ENCODE measurements at regions not wholly inside any gene's neighbourhood (a gene's known extent, or its start where the extent isn't known, plus 50 kb on each side); places are given as distances from the start of the nearest gene placed in this dataset.

DNA sequence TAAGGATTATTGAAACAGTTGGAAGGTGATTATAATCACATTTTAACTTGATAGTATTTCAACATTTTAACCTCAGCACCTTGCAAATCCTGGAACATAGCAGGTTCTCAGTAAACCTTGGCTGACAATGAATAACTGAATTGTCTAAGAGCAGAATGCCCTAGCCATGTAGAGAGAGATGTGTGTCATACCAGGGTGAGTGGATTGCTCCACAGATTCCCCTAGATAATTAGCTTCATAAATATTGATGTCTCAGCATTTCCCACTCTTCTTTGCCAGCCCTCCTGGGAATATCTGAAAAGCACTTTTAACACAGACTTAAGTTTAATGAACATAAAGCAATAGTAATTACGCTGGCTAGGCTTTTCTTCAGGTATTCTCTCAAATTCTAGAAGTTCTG lies 363.5 kb downstream of the MAN2A1 start:
- Histone ChIP-seq H3K4me1 (no peaks in the 10 kb centered on the region), H3K9me3 (no peaks in the 10 kb centered on the region), H3K4me3 (no peak overlapping the region), H3K27me3 (no peaks in the 10 kb centered on the region), H3K36me3 (no peaks in the 10 kb centered on the region), H3K27ac (no peak overlapping the region)
- DNase-seq: no peak
- TF ChIP-seq, protein P1, sequence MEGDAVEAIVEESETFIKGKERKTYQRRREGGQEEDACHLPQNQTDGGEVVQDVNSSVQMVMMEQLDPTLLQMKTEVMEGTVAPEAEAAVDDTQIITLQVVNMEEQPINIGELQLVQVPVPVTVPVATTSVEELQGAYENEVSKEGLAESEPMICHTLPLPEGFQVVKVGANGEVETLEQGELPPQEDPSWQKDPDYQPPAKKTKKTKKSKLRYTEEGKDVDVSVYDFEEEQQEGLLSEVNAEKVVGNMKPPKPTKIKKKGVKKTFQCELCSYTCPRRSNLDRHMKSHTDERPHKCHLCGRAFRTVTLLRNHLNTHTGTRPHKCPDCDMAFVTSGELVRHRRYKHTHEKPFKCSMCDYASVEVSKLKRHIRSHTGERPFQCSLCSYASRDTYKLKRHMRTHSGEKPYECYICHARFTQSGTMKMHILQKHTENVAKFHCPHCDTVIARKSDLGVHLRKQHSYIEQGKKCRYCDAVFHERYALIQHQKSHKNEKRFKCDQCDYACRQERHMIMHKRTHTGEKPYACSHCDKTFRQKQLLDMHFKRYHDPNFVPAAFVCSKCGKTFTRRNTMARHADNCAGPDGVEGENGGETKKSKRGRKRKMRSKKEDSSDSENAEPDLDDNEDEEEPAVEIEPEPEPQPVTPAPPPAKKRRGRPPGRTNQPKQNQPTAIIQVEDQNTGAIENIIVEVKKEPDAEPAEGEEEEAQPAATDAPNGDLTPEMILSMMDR (IDR thresholded peaks at IDR 0.05): no peak
- TF ChIP-seq POLR2A (IDR thresholded peaks at IDR 0.05): no peak
- intact Hi-C loops (cut with DNase I; ENCODE audit: low total_unique reads): no loop called here

DNA sequence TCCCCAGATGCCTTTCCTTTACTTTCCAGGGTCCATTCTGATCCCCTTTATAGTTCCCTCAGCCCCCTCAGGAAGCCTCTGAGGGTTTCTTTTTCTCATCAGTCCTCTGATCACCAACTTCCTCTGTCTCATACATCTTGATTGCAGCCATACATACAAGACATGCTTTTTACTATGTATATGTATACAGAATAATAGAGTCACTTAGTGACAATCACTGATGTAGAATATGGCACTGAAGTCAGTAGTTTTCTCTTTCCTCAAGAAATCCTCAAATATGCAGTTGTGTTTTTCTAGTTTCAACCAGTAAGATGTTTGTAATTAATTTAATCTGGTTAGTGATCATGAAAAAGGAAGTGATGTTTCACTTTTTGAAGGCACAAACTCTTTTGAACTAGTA lies 364.1 kb downstream of the MAN2A1 start:
- Histone ChIP-seq H3K4me1 (no peaks in the 10 kb centered on the region), H3K9me3 (no peaks in the 10 kb centered on the region), H3K27me3 (no peaks in the 10 kb centered on the region), H3K36me3 (no peaks in the 10 kb centered on the region), H3K4me3 (no peak overlapping the region), H3K27ac (no peak overlapping the region)
- no peak for DNase-seq
- intact Hi-C loops (cut with DNase I; ENCODE audit: low total_unique reads): no loop called here
- TF ChIP-seq, protein P1 (IDR thresholded peaks at IDR 0.05): no peak
- no peak for TF ChIP-seq POLR2A (IDR thresholded peaks at IDR 0.05)

- Histone ChIP-seq H3K4me3 (no peak overlapping the region), H3K27me3 (no peaks in the 10 kb centered on the region), H3K27ac (no peak overlapping the region), H3K36me3 (no peaks in the 10 kb centered on the region), H3K9me3 (no peaks in the 10 kb centered on the region), H3K4me1 (no peaks in the 10 kb centered on the region)
- intact Hi-C loops (cut with DNase I; ENCODE audit: low total_unique reads): no loop called here
- TF ChIP-seq, protein P1 (IDR thresholded peaks at IDR 0.05): no peak
- no peak for TF ChIP-seq POLR2A (IDR thresholded peaks at IDR 0.05)
- DNase-seq: no peak
Observed at GRCh38 chr5:110054240-110054639, 364.5 kb downstream of the MAN2A1 start.

DNA sequence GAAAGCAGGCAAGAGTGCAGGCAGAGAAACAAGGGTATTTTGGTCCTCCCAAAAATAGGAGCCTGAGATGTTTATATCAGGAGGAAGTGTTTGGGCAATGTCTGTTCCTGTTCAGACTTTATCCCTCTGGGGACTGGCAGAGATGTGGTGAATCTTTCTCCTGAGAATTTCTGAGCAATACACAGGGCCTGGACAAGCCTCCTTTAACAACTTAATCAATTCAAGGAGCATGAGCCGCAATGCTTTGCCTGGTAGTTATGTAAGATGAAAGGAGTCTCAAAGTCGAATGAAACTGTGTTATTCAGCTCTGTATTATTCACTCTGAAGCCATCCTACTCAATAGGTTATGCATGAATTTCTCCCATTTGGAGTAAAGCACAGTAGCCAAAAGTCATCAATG lies 365.6 kb downstream of the MAN2A1 start:
- intact Hi-C loops (cut with DNase I; ENCODE audit: low total_unique reads): no loop called here
- no peaks in the 10 kb centered on the region for H3K36me3 ChIP-seq
- TF ChIP-seq POLR2A (IDR thresholded peaks at IDR 0.05): no peak
- TF ChIP-seq, protein P1 (IDR thresholded peaks at IDR 0.05): no peak
- no peaks in the 10 kb centered on the region for H3K27me3 ChIP-seq
- DNase-seq: no peak
- H3K9me3 ChIP-seq: no peaks in the 10 kb centered on the region
- no peak overlapping the region for H3K27ac ChIP-seq
- no peaks in the 10 kb centered on the region for H3K4me1 ChIP-seq
- no peak overlapping the region for H3K4me3 ChIP-seq

DNA sequence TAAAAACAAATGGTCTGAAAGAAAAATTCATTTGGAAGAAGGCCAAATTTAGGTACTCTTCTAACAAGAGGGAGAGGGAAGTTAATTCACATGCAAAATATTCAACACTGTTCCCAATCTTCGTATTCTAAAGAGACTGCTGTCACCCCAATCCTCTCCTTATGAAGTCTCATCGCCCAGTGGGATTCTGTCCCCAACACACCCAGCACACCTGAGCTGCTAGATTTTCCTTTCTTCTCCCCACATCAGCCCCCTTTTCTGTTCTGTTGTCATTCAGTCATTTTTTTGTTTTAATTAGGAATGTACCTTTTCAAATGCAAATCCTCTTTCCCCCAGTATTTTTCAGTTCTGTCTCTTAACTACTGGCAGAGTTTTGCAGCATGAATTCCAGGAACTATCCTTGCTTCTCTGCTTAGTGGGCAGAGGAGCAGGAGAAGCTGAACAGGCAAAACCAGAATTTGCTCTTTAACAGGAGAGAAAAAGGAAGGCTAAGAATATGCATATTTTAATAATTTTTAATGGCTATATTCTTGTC lies 366.9 kb downstream of the MAN2A1 start:
- no peak for DNase-seq
- Histone ChIP-seq H3K9me3 (no peaks in the 10 kb centered on the region), H3K27me3 (no peaks in the 10 kb centered on the region), H3K4me1 (no peaks in the 10 kb centered on the region), H3K27ac (no peak overlapping the region), H3K36me3 (no peaks in the 10 kb centered on the region), H3K4me3 (no peak overlapping the region)
- intact Hi-C loops (cut with DNase I; ENCODE audit: low total_unique reads): no loop called here
- TF ChIP-seq, protein P1 (IDR thresholded peaks at IDR 0.05): no peak
- TF ChIP-seq POLR2A (IDR thresholded peaks at IDR 0.05): no peak

All from uterus (tissue), 3 donors.